Testis (tissue), 2 donors: ENCODE measurements at regions not wholly inside any gene's neighbourhood (a gene's known extent, or its start where the extent isn't known, plus 50 kb on each side); places are given as distances from the start of the nearest gene placed in this dataset.

Source experiments
- CTCF ChIP-seq, 3 experiments: fragments of 450-650 bp in 2 of 3; fragments of 200-600 bp in 1 of 3; sonication (generic) in 1 of 3; IDR thresholded peaks; one replicate each; pipeline ENCODE4 v1.5.1; 2016 to 2019; ENCODE audit warnings: antibody characterized with exemption in 3 of 3, mild to moderate bottlenecking in 2 of 3, moderate library complexity in 1 of 3
- POLR2A ChIP-seq: fragments of 450-650 bp; IDR thresholded peaks from one replicate; pipeline ENCODE4 v1.6.1; 2017; ENCODE audit warnings: antibody characterized with exemption, mild to moderate bottlenecking, moderate library complexity

GRCh38 chr13:33519561-33520467, 234.3 kb upstream of the STARD13 start:
- no peak for TF ChIP-seq CTCF (IDR thresholded peaks at IDR 0.05)
- no peak for TF ChIP-seq POLR2A
